NCI-H2081 (cell line): ENCODE measurements at regions not wholly inside any gene's neighbourhood (a gene's known extent, or its start where the extent isn't known, plus 50 kb on each side); places are given as distances from the start of the nearest gene placed in this dataset.
A peak's percentile ranks its signal among the peaks of the same experiment; 100 is the strongest.

Experiments
- DNase-seq, 2 experiments: peaks; one replicate each; lab custom pipeline; 2025; lab: John Stamatoyannopoulos, UW

DNA sequence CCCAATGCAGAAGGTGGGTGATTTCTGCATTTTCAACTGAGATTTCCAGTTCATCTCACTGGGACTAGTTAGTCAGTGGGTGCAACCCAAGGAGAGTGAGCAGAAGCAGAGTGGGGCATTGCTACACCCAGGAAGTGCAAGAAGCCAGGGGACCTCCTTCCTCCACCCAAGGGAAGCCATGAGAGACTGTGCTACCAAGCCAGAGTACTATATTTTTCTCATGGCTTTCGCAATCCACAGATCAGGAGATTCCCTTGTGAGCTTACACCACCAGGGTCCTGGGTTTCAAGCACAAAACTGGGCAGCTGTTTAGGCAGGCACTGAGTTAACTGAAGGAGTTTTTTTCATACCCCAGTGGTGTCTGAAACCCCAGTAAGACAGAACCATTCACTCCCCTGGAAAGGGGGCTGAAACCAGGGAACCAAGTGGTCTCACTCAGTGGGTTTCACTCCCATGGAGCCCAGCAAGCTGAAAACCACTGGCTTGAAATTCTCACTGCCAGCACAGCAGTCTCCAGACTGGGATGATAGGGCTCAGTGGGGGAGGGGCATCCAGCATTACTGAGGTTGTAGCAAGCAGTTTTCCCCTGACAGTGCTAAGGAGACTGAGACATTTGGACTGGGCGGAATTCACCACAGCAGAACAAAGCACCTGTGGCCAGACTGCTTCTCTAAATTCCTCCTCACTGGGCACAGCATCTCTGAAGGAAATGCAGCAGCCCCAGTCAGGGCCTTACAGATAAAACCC, 903.4 kb downstream of the TECRL start:
- no peak for DNase-seq

DNA sequence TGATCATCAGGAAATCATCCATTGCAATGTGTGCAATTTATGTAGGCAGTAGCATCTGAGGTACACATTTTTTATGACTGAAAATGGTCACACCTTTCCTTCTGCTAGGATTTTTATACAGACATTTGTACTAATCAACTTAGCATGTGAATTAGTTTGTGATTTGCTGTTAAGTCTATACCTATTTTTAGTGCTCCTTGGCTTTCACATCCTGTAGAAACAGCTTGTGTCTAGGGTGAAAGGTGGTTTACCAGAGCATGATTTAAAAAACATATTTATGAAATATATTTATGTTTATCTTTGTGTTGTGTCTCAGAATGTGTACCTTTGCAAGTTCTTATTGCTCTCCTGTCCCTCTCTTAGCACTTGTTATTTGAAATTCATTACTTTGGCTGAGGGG, 916.0 kb downstream of the TECRL start:
- DNase-seq = no peak

DNA sequence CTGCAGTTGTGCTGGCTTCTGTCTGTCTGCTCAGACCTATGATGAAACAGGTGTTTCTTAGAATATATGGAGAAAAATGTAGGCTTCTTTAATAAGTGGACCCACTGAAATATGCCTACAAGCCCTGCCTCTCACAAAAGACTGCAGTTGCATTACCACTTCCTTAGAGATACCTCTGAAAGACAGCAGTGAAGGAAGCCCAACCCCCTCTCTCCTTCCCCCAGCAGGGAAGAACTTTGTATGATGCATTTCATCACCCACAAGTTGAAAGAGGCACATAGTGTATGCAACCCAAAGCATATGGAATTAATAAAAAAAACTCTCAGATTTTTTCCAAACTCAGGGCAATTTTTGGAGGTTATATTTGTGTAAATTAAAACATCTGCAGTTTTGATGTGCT, 916.7 kb downstream of the TECRL start:
- DNase-seq = no peak

DNA sequence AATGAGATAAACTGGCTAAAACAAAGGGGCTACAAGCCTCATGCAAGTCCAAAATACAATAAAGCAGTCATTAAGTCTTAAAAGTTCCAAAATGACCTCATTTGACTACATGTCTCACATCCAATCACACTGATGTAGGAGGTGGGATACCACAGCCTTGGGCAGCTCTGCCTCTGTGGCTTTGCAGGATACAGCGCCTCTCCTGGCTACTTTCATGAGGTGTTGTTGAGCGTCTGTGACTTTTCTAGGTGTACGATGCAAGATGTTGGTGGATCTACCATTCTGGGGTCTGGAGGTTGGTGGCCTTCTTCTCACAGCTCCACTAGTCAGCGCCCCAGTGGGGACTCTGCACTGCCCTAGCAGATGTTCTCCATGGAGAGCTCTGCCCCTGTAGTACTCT, 944.9 kb downstream of the TECRL start:
- DNase-seq = no peak

DNA sequence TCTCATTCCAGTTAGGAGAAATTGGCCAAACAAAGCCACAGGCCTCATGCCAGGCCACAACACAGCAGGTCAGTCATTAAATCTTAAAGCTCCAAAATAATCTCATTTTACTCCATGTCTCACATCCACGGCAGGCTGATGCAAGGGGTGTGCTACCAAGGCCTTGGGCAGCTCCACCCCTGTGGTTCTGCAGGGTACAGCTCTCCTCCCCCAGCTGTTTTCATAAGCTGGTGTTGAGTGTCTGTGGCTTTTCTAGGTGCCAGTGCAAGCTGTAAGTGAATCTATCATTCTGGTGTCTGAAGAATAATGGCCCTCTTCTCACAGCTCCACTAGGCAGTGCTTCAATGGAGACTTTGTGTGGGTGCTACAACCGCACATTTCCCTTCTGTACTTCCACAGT, 949.2 kb downstream of the TECRL start:
- DNase-seq = no peak

DNA sequence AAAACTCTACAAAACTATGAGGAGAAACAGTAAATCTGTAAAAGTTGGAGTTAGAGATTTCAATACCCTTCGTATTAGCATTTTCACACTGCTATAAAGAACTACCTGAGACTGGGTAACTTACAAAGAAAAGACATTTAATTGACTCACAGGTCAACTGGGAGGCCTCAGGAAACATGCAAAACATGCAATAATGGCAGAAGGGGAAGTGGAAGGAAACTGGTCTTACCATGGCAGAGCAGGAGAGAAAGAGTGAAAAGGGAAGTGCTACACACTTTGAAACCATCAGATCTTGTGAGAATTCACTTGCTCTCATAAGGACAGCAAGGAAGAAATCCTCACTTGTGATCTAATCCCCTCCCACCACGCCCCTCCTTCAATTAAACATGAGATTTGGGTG, 949.9 kb downstream of the TECRL start:
- no peak for DNase-seq

DNA sequence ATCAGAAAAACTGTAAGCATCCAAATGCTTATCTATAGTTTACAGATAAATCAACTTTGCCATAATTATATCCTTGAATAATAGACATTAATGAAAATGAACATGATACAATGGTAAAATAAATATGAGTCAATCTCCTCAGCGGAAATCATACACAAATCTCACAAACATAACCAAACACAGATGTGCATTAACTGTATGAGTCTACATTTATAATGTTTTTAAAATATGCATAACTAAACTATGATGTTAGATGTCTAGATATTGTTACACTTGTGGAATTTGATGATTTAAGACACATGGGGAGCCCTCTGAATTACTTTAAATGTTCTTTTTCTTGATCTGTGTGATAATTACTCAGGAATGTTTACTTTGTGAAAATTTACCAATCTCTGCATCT, 951.2 kb downstream of the TECRL start:
- no peak for DNase-seq

DNA sequence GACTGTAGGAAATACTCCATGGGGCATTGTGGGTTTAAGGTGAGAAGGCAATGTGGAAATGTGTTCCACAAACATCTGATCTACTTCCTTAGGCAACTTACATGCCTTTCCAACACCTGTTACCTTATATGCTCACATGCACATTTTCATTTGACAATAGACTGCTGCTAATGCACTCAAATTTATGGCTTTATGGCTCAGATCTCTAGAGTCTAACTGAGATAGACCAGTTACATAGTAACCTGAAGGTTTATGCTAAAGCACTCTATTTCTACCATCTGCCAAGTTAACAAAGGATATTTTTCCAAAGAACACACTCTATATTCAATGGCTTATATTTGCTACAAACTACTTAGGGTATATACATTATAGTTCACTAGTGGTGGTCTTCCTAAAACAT, 969.0 kb downstream of the TECRL start:
- no peak for DNase-seq

DNA sequence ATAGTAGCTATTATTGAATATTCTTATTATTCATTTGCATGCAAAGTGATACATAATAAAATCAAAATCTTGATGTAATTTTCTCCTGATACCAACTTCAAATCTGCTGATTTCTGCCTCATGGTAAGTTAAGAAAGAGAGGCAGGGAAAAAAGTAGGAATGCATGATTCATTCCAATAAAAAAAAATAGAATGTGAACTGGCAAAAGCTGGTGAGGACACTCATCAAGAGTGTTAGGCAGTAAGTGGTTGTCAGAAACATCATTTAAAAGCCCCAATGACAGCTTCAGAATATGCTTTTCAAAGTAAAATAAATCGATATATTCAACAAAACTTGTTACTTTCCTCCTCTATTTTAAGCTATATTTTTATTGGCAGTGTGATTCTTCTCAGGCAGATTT, 979.1 kb downstream of the TECRL start:
- no peak for DNase-seq

DNA sequence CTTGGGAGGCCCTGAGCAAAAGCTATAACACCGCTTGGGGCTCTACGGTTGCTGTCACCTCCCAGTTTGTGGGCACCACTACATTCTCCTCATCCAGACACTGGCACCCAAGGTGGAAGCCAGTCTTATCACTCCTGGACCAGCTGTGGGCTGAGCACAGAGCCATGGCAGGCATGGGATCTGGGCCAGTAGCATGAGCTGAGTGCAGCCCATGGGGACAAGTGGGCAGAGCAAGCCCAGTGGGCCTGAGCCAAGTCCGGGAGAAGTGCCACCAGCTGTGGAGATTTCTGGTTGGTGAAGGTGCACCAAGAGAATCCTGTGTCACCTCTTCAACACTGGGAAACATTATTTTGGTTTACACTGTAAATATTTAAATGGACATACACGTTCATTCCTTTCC, 1013.0 kb downstream of the TECRL start:
- DNase-seq = no peak

DNA sequence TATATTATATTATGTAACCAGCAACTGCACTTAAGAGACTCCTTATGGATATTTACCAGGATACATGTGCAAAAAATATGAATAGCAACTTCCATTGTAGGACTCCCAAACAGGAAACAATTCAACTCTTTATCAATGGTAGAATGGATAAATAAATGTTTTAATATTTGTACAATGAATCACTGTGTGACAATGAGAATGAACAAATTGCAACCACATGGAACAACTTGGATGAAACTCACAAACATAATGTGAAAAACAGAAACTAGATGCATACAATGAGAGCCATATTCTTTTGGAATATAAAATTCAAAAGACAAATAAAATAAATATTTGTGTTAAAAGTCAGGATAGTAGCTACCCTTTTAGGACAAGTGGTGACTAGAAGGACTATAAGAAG, 1015.7 kb downstream of the TECRL start:
- DNase-seq = no peak

DNA sequence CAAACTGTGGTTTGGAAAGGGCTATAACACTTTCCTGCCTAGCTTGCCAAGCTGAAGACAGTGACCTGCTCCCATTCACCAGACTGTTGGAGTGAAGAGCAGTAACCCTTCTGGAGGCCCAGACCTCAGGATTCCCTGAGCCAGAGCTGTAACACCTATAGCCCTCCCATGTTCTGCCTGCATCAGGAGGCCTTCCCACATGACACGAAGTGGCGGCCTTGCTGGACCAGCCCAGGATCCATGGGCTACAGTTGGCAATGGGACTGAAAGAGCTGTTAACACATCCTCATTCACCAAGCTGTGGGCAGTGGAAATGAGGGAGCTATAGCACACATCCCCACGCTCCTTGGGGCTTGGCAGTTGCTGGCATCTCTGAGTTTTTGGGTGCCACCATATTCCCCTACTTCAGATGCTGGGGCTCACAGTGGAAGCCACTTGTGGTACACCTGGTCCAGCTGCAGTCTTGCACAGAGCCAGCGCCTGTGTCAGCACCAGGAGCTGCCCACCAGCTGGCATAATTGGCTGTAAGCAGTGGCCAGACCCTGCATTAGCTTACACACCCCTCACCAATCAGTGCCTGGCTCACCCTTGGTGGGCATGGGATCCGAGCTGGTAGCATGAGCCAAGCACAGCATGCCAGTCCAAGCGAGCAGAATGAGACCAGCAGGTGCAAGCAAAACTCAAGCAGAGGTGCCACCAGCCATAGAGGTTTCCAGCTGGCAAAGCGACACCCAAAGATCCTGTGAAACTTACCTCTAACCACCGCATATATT, 1029.3 kb downstream of the TECRL start:
- peak in 1 of 2 experiments; percentile 0 for DNase-seq

DNA sequence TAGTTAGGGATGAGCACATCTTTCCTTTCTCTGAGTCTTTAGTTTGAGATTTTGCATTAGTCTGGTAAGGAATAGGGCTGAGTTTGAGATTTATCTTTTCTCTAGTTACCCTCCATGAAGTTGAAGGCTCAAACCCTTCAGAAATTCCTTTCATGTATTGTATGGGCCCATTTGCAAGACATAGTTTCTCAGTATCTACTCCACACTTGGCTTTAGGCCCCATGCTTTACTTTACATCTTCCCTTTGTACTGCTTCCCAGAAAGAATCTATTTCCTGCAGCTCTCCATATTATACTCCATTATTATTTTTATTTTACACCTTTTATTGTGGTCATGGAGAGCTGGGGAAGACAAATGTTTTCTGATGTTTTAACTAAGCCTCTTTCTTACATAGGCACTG, 1038.2 kb downstream of the TECRL start:
- DNase-seq = no peak

DNA sequence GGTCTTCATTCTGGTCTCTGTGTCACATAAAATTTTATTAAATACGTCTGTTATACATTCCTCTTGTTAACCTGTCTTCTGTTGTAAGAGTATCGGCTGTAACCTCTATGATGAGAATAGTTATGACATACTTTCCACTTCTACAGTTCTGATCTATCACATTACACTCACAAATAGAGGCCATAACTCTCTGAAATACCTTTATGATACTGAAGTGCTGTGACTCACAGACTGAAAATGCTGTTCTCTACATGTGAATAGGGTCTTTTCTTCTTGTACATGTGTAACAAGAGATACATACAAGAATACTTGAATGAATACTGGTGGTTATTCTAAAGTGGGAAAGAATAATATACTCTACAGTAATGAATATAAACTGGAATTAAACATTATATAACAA, 1047.6 kb downstream of the TECRL start:
- no peak for DNase-seq

DNA sequence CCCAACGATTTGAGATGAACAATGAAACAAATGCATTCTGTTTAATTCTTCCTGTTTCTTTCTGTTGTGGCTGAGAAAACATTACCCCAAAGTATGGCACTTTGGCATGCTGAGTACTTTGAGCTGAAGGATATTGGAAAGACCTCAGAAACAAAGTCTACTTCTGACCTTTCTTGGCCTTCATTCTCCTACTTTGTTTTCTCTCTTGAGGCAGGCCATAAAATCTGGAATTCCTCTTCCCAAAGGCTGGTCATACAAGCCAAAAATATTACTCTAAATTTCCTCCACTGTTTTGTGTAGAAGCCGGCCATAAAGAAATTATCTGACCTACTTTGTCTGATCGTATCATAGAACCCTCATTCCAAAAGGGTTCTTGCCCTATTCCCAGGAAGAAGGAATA, 1048.2 kb downstream of the TECRL start:
- no peak for DNase-seq

DNA sequence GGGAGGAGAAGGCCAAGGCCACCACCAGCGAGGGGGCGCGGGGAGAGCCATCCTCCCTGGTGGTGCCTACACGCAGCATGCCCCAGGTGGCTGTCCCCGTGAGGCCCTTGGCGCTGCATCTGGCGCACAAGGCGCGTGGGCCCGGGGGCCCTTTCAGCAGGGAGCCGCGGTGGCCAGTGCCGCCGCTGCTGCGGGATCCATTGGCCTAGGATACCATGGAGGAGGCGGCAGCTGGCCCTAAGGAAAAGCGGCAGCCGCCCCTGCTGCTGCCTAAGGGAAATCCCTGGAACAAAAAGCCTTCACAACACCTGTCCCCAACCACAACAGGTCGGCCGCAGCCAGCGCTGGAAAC, 1059.6 kb downstream of the TECRL start:
- DNase-seq = no peak

DNA sequence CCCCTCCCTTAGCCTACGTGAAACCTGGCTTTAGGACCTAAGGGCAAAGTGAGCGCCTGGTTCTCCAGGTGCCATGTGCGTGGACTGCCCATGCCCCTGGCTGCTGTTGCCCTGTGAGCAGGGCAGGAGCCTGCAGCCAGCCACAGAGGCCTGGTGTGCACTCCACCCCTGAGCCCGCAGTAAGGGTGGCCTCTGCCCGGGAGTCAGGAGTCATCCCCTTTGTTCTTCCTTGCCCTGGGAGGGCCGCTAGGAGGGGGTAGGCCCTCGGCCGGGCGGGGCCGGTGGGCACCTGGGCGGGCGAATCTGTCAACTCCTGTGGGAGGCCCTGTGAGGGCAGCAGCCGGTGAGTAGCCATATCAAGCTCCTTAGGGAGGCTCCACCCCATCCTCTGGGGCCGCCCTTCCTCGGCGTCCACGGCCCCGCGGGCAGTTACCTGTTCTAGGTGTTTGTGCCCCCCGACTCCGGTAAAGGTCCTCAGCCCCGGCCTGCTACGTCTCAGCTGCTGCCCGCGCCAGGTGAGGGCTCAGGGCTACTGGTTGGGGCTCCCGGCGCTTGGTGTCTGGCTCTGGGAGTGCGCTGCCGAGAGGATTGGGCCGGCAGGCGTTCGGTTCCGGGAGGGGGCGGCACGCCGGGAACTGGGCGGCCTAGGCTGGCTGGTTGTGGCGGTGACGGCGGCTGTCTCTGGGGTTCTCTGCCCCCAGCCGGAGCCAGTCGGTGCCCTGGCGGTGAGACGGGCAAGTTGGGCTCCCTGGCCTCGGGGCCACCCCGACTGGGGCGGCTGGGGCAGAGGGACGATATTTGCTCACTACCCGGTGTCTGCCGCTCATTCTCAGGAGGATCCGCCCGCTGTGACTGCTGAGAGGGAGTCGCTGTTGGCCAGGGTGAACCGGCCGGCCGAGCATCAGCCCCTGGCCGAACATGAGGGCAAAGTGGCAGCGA, 1060.2 kb downstream of the TECRL start:
- no peak for DNase-seq

DNA sequence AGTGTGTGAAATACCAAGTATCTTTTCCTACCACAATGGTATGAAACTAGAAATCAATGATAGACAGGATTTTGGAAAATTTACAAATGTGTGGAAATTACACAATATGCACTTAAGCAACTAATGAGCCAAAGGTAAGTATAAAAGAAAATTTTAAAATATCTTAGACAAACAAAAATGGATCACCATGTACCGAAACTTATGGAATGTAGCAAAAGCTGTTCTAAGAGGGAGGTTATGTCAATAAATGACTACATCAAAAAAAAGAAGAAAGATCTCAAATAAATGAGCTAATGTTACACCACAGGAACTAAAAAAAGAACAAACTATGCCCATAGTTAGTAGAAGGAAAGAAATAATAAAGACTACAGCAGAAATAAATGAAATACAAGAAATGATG, 1084.1 kb downstream of the TECRL start:
- DNase-seq = no peak

DNA sequence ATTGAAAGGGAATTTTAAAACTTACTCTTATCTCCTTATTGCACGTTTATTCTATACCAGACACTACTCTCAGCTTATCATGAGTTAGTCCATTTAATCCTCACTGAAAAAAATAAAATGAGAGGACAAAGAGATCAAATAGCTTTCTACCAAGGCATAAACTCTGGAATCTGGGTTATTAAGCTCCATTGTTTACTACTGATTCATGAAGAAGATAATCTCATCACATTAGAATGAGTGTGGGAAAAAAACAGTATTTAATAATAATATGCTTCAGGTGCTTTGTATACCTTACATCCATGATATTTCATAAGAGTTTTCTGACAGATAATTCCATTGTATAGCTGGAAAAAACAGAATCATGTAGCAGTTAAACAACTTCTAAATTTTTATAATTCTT, 1092.6 kb downstream of the TECRL start:
- no peak for DNase-seq

DNA sequence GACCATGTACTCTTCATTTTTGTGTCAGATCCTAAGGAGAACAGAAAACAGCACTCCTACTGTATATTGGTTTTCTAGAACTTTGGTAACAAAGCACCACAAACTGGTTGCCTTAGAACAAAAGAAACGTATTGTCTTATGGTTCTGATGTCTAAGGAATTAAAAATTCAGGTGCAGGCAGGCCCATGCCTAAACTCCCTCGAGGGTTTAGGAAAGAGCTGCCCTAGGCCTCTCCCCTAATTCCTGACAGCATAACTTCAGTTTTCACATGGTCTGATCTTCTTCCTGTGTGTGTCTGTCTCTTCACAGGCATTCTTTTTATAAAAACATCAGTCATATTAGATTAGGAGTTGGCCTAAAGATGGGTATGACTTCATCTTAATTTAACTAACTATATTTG, 1093.6 kb downstream of the TECRL start:
- DNase-seq = no peak

DNA sequence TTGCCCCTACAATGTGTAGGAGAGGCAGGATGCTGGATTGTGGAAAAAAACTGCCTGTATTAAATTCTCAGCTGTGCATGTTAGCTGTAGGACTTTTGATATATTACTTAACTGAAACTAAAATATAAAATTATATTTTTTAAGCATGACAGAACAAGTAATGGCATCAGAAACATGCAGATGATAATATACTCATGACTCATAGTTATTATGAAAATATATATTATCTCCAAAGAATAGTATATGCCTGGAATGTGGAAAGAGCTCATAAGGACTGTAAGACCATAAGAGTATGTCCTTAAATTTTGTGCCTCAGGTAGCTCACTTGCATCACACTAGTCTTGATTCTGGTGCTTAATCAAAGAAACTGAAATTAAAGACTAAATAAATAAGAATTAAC, 1100.6 kb downstream of the TECRL start:
- no peak for DNase-seq

DNA sequence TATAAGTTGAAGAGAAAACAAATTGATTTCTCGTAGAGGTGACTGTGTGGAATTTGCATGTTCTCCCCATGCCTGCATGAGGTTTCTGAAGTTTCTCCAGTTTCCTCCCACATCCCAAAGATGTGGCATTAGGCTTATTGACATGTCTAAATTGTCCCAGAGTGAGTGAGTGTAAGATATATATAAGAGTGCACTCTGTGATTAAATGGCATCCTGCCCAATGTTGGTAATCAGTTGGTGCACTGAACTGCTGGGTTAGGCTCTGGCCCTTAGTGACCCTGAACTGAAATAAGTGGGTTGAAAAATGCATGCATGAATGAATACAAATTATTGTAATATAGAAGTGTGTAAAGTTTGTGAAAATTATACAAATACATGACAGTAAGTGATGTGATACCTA, 1106.5 kb downstream of the TECRL start:
- no peak for DNase-seq

DNA sequence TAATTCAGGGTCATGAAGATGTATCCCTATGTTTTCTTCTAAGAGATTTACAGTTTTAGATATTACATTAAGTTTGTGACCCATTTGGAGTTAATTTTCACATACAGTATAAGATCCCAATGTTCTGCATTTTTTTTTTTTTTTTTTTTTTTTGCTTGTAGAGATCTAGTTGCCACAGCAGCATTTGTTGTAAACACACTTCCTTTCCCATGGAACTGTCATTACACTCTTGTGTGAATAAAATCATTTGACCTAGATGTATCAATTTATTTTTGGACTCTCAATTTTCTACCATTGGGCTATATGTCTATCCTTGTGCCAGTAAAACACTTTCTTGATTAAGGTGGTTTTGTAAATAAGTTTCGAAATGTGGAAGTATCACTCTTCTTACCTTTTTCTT, 1107.2 kb downstream of the TECRL start:
- no peak for DNase-seq
